Transverse colon (tissue), 4 donors: ENCODE measurements at regions not wholly inside any gene's neighbourhood (a gene's known extent, or its start where the extent isn't known, plus 50 kb on each side); places are given as distances from the start of the nearest gene placed in this dataset.

ENCODE experiments used
- DNase-seq: peaks from one replicate; pipeline ENCODE4 v3.0.0-alpha.2; 2019
- H3K27ac ChIP-seq, 4 donors: fragments of 200-600 bp; sonication (generic); 2 replicates each; pipeline ENCODE4 v1.5.1; 2016 to 2018; ENCODE audit warnings: inconsistent platforms in 4 of 4
- H3K27me3 ChIP-seq: fragments of 200-600 bp; sonication (generic); 2 replicates; pipeline ENCODE4 v1.5.1; 2017; ENCODE audit warnings: inconsistent platforms
- H3K36me3 ChIP-seq, 4 donors: fragments of 200-600 bp; sonication (generic); 2 replicates each; pipeline ENCODE4 v1.5.1; 2017 to 2019; ENCODE audit warnings: inconsistent platforms in 4 of 4
- H3K4me1 ChIP-seq, 4 donors: fragments of 200-600 bp; sonication (generic); 2 replicates each; pipeline ENCODE4 v1.5.1; 2017 to 2020; ENCODE audit warnings: inconsistent platforms in 4 of 4
- H3K4me3 ChIP-seq, 4 donors: fragments of 200-600 bp; sonication (generic); 1 replicate in 1 of 4; 2 replicates in 3 of 4; pipeline versions ENCODE4 v1.5.1 to v1.6.1; 2017 to 2019; ENCODE audit warnings: inconsistent platforms in 4 of 4
- H3K9me3 ChIP-seq, 2 donors: fragments of 200-600 bp; sonication (generic); 2 replicates each; pipeline ENCODE4 v1.5.1; 2017 to 2019; ENCODE audit warnings: inconsistent platforms in 2 of 2
- EP300 ChIP-seq: sonication (generic); formaldehyde crosslinking; IDR thresholded peaks from one replicate; pipeline ENCODE4 v1.6.1; 2017; ENCODE audit warnings: antibody characterized with exemption, low read depth
- POLR2A ChIP-seq: fragments of 450-650 bp; IDR thresholded peaks from one replicate; pipeline ENCODE4 v1.6.1; 2016; ENCODE audit warnings: antibody characterized with exemption, mild to moderate bottlenecking, moderate library complexity
- POLR2AphosphoS5 ChIP-seq, 3 donors: sonication (generic); formaldehyde crosslinking; IDR thresholded peaks; one replicate each; pipeline ENCODE4 v1.6.1; 2016; ENCODE audit warnings: antibody characterized with exemption in 3 of 3
- WGBS, 2 donors: methylation state at CpG; one replicate each; pipeline ENCODE4 v1.1.5; 2018; ENCODE audit warnings: low coverage in 1 of 2; 5-methylcytosine and 5-hydroxymethylcytosine counted together
- in situ Hi-C, 4 donors: fragments of 200-750 bp; cut with MboI; loops; one replicate each; pipeline versions ENCODE4 v1.15.0 to v1.15.1; 2017; ENCODE audit warnings: low sequenced_read_pairs in 3 of 4, low pct_ligation_motif_present in 1 of 4, low pct_unique_long_range_greater_than_20kb in 1 of 4
- intact Hi-C: fragments of 100-400 bp; cut with DNase I; formaldehyde crosslinking; loops from one replicate; pipeline ENCODE4 v1.15.1; 2023; ENCODE audit warnings: low total_unique reads
- small RNA-seq, 4 donors: library from RNA; depleted of rRNA; stranded (forward); fragments of <200 nt; gene quantifications; one replicate each; pipeline ENCODE3, GENCODE V24; 2016
- TF ChIP-seq, protein P1 (sequence below), 5 experiments: fragments of 200-600 bp in 3 of 5; fragments of 450-650 bp in 2 of 5; sonication (generic) in 3 of 5; IDR thresholded peaks; 1 replicate in 2 of 5; 2 replicates in 3 of 5; pipeline ENCODE4 v1.5.1; 2016 to 2017; ENCODE audit warnings: antibody characterized with exemption in 5 of 5, inconsistent platforms in 3 of 5, mild to moderate bottlenecking in 2 of 5, moderate library complexity in 1 of 5

DNA sequence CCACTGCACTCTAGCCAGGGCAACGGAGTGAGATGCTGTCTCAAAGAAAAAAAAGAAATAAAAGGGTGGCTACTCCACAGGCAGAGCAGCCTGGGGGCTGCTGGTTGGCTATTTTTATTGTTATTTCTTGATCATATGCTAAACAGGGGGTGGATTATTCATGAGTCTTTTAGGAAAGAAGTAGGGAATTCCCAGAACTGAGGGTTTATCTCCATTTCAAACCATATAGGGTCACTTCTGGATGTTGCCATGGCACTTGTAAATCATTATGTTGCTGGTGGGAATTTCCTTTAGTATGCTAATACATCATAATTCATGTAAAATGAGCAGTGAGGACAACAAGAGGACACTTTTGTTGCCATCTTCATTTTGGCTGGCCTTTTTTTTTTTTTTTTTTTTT lies 52.1 kb upstream of the GHITM start:
- no peak overlapping the region for H3K4me3 ChIP-seq
- H3K27me3 ChIP-seq = no peaks in the 10 kb centered on the region
- in situ Hi-C loops (no loop called here), intact Hi-C loops (no loop called here)
- TF ChIP-seq POLR2A (no peak), EP300 (no peak)
- no peaks in the 10 kb centered on the region for H3K4me1 ChIP-seq
- no peak for DNase-seq
- H3K36me3 ChIP-seq = no peaks in the 10 kb centered on the region
- no peak overlapping the region for H3K27ac ChIP-seq
- H3K9me3 ChIP-seq = peaks cover 0 to 4% of the 10 kb centered on the region in 2 donors
- WGBS, 2 donors = 86 to 100% methylated on average over 1 of the region's 1 CpG

GRCh38 chr10:84088626-84089025 lies 50.7 kb upstream of the GHITM start:
- in situ Hi-C loops (no loop called here), intact Hi-C loops (no loop called here)
- 13 to 19% methylated on average over 1 to 2 of the region's 2 CpGs for WGBS, 2 donors
- no peaks in the 10 kb centered on the region for H3K27me3 ChIP-seq
- H3K27ac ChIP-seq = no peak overlapping the region
- no peak for TF ChIP-seq POLR2A
- TF ChIP-seq, protein P1, sequence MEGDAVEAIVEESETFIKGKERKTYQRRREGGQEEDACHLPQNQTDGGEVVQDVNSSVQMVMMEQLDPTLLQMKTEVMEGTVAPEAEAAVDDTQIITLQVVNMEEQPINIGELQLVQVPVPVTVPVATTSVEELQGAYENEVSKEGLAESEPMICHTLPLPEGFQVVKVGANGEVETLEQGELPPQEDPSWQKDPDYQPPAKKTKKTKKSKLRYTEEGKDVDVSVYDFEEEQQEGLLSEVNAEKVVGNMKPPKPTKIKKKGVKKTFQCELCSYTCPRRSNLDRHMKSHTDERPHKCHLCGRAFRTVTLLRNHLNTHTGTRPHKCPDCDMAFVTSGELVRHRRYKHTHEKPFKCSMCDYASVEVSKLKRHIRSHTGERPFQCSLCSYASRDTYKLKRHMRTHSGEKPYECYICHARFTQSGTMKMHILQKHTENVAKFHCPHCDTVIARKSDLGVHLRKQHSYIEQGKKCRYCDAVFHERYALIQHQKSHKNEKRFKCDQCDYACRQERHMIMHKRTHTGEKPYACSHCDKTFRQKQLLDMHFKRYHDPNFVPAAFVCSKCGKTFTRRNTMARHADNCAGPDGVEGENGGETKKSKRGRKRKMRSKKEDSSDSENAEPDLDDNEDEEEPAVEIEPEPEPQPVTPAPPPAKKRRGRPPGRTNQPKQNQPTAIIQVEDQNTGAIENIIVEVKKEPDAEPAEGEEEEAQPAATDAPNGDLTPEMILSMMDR (IDR thresholded peaks at IDR 0.05) = no peak
- no peak for TF ChIP-seq POLR2AphosphoS5 (IDR thresholded peaks at IDR 0.05)
- TF ChIP-seq EP300 = no peak
- no peaks in the 10 kb centered on the region for H3K36me3 ChIP-seq
- H3K9me3 ChIP-seq = peaks cover 0 to 4% of the 10 kb centered on the region in 2 donors
- no peaks in the 10 kb centered on the region for H3K4me1 ChIP-seq
- no peak overlapping the region for H3K4me3 ChIP-seq
- no peak for DNase-seq

GRCh38 chr10:84089162-84089561 lies 50.1 kb upstream of the GHITM start:
- H3K27ac ChIP-seq = no peak overlapping the region
- TF ChIP-seq POLR2A = no peak
- TF ChIP-seq, protein P1 (IDR thresholded peaks at IDR 0.05) = no peak
- no peak for TF ChIP-seq POLR2AphosphoS5 (IDR thresholded peaks at IDR 0.05)
- H3K27me3 ChIP-seq = no peaks in the 10 kb centered on the region
- H3K9me3 ChIP-seq = peaks cover 0 to under 1% of the 10 kb centered on the region in 2 donors
- 54 to 63% methylated on average over 2 of the region's 2 CpGs for WGBS, 2 donors
- no peaks in the 10 kb centered on the region for H3K36me3 ChIP-seq
- intact Hi-C loops = no loop called here
- in situ Hi-C loops = no loop called here
- no peak for DNase-seq
- no peaks in the 10 kb centered on the region for H3K4me1 ChIP-seq
- no peak overlapping the region for H3K4me3 ChIP-seq

Small RNAs in the stretch of these regions (small RNA-seq; reads per million reads assigned to genes)
- gene RNU1-65P (0 reads per million in 4 donors), gene RNU6-129P (0 reads per million in 4 donors), gene RNU6-478P (0 reads per million in 4 donors)
